GM12874 (cell line): ENCODE measurements at regions not wholly inside any gene's neighbourhood (a gene's known extent, or its start where the extent isn't known, plus 50 kb on each side); places are given as distances from the start of the nearest gene placed in this dataset.

Experiments
- TF ChIP-seq, protein P1 (sequence below): IDR thresholded peaks from 2 replicates; pipeline ENCODE4 v1.5.1; 2011; ENCODE audit warnings: low read depth, mild to moderate bottlenecking, control low read depth, low read length, moderate library complexity; ENCODE audit not compliant: insufficient read depth

GRCh38 chr18:47409519-47409918, 158.1 kb upstream of the SKOR2 start:
- TF ChIP-seq, protein P1, sequence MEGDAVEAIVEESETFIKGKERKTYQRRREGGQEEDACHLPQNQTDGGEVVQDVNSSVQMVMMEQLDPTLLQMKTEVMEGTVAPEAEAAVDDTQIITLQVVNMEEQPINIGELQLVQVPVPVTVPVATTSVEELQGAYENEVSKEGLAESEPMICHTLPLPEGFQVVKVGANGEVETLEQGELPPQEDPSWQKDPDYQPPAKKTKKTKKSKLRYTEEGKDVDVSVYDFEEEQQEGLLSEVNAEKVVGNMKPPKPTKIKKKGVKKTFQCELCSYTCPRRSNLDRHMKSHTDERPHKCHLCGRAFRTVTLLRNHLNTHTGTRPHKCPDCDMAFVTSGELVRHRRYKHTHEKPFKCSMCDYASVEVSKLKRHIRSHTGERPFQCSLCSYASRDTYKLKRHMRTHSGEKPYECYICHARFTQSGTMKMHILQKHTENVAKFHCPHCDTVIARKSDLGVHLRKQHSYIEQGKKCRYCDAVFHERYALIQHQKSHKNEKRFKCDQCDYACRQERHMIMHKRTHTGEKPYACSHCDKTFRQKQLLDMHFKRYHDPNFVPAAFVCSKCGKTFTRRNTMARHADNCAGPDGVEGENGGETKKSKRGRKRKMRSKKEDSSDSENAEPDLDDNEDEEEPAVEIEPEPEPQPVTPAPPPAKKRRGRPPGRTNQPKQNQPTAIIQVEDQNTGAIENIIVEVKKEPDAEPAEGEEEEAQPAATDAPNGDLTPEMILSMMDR = no peak

DNA sequence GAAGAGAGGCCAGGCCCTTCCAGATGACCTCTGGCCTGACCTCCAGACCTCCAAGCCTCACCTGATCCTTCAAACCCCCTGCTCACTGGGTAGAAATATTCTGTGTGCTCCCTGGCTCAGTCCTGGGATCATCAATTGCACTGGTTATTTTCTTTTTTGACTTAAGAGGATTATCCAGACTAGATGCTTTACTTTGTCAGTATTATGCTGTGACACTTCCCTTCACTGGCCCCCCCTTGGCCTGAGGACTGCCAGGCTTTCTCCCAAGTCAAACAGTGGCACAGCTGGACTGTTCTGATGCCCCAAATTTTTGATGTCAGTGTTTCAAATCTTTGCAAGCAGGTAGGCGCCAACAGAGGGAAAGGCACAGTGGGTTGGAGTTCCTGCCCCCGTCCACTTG, 156.3 kb upstream of the SKOR2 start:
- TF ChIP-seq, protein P1 = no peak

GRCh38 chr18:47404845-47405244, 153.4 kb upstream of the SKOR2 start:
- TF ChIP-seq, protein P1 = no peak

DNA sequence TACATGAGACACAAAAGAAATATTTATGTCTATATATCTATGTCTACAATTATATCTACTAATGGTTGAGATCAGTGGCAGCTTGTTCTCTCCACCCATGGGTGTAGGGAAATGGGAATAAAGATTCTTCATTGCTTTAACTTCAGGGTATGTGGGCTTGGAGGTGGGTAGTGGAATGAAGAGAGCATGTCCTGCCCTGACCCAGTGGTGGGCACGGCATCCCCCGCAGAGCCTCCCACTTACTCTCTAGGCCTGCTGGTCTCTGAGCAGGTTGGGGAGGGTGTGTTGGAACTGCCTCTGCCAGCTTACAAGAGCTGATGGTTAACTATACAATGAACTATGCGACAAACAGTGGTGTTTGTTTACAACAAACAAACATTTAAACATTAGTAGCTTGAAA, 152.5 kb upstream of the SKOR2 start:
- TF ChIP-seq, protein P1 = no peak

DNA sequence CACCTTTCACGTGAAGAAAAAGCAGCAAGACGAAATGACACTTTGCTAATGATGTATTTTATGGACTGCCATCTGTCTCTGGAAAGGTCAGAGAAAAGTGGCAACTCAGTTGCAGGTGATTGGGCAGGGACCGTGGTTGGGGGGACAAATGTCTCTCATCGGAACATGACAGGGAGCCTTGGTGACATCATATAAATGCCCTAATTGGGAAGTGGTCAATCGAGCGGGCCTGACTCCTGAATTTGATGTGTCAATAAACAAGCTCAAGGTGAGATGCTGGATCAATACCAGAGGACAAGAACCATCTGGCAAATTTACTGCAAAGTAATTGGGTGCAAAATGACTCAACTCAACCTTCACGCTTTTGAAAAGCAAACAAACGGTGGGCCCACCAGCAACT, 151.9 kb upstream of the SKOR2 start:
- TF ChIP-seq, protein P1 = no peak

- TF ChIP-seq, protein P1 = no peak
Measured at GRCh38 chr18:47399475-47399874, 148.0 kb upstream of the SKOR2 start.

DNA sequence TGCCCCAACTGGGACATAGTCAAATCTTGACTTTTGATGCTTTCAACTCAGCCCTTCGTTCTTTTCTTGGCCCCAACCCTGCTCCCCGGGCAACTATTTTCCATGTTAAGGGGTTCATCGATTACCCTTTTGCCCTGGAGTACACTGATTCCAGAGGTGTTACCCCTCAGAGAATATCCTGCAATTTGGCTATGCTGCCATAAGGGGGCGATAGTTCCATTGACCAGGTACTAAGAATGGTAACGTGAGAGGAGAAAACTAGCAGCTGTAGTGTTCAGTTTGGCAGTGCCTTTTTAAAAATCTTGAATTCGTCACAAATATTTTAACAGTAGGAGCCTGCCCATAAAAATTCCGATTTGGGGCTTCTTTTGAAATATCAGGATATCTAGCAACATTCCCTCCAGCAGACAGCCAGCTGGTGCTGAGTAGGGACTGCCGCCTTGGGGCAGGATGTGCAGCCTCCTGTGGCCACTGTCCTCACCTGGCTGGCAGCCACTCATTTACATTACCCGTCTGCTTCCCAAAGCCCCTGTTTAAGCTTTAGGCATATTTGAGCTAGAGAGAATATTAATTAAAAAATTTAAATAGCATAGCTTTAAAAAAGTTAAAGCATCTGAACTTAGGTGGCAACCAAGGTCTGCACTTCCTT, 146.3 kb upstream of the SKOR2 start:
- TF ChIP-seq, protein P1 = peak; percentile 47; the same call in 1 of the 2 replicates
